NCI-H1417 treated with DMSO at 0.1 percent for 48 hours (cell line): ENCODE measurements at regions not wholly inside any gene's neighbourhood (a gene's known extent, or its start where the extent isn't known, plus 50 kb on each side); places are given as distances from the start of the nearest gene placed in this dataset.

Experiments used
- DNase-seq: peaks from one replicate; lab custom pipeline; 2025; lab: John Stamatoyannopoulos, UW

- DNase-seq: no peak
Measured at GRCh38 chr7:67843001-67843565, 846.5 kb downstream of the TYW1 start.

DNA sequence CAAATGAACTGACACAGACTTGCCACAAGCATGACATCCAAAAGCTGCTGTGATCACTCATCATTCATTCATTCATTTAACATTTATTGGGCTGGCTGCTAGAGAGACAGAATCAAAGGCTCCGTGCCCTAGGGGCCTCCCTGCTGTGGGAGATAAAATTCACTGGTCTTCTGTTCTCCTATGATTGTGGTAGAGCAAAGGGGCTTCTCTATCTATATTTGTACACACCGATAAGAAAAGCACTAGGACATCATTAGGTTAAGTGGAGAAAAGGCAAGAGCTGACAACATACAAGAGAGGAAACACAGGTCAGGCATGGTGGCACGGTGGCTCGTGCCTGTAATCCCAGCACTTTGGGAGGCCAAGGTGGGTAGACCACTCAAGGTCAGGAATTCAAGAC lies 847.0 kb downstream of the TYW1 start:
- no peak for DNase-seq

GRCh38 chr7:67847092-67847787 lies 850.6 kb downstream of the TYW1 start:
- no peak for DNase-seq

DNA sequence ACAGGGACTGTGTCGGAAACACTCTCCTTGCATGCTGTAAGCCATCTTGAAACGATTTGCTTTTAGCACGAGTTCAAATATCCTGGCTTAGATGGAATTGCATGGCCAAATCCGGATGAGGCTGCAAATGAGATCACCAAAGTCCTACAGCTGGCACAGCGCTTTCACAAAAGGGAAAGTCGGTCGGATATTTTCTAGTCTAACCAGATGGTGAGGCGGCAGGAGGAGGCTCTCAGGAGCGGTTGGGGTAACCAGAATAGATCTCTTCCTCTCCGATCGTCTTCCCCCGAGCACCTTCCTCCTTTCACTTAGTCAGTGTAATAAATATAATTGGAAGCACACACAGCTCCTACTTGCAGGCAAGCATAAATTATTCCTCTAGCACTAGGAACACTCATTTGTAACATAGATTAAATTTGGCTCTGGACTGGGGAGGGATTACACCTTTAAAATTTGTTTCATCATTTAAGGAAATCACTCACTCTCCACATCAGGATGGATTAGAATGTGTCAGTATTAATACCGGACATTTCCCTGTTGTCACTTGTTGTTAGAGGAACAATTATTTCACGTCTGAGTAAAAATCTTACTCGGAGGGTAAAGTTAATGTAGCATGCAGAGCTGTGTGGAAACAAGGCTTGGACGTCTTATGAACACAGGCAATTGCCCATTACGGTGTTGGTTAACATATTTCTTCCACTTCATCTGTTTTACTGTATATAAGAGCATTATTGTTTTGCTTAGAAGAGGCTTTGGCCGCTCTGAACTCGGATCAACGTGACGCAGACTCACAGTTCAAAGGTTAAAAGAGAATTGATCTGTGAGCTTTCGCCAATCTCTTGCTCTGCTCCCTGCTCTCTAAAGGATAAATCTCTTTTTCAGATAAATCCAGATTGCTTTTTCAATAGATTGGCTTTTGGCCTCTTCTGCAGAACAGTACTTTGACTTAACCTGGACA lies 857.9 kb downstream of the TYW1 start:
- DNase-seq: no peak

GRCh38 chr7:67855322-67855721 lies 858.7 kb downstream of the TYW1 start:
- no peak for DNase-seq

DNA sequence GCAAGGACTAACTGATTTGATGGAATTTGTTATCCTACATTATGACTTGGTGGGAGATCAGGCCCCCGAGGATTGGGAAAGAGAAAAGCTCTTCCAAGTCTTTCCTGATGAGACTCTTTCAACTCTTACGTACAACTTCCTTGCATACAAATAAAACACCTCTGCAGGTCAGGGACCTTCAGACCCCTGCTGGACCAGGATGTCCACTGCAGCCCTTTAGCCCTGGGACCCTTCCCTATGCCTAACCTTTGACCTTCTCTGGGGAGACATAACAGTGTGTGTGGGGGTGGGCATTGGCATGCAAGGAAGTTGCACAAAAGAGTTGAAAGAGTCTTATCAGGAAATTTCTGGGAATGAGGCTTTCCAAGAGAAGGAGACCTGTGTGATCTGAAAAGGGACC lies 859.4 kb downstream of the TYW1 start:
- DNase-seq: no peak

DNA sequence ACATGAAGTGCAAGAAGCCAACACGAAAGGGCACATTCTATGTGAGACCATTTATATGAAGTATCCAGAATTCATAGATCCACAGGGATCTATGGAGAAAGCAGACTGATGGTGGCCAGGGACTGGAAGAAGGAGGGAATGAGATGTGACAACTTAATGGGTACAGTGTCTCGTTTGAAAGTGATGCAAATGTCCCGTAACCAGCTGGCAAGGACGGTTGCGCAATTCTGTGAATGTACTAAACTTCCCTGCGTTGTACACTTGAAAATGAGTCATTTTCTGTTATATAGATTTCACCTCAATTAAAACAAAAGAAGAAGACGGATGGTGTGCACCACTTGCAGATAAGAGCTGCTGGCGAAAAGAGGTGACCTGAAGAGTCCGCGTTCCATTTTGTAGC lies 861.1 kb downstream of the TYW1 start:
- no peak for DNase-seq

- no peak for DNase-seq
Measured at GRCh38 chr7:67858931-67859330, 862.3 kb downstream of the TYW1 start.

- no peak for DNase-seq
Measured at GRCh38 chr7:67863911-67864310, 867.3 kb downstream of the TYW1 start.

DNA sequence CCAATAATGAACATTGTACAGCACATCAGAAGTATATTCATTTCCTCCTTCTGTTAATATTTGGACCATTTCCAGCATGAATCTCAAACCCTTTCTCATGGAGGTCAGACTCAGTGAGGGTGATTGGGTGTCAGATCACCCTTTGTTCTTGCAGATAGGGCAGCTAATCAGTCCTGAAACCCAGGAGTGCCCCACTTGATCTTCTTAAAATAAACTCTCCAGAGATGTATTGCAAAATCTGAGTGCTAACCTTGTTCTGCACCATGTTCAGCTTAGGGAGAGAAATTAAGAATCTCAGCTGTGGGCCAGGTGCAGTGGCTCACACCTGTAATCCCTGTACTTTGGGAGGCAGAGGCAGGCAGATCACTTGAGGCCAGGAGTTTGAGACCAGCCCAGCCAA lies 869.4 kb downstream of the TYW1 start:
- DNase-seq: no peak

- DNase-seq: no peak
Measured at GRCh38 chr7:67866812-67867211, 870.2 kb downstream of the TYW1 start.

GRCh38 chr7:67870396-67870795 lies 873.8 kb downstream of the TYW1 start:
- DNase-seq: no peak

- DNase-seq: no peak
Measured at GRCh38 chr7:67875558-67875957, 878.9 kb downstream of the TYW1 start.

DNA sequence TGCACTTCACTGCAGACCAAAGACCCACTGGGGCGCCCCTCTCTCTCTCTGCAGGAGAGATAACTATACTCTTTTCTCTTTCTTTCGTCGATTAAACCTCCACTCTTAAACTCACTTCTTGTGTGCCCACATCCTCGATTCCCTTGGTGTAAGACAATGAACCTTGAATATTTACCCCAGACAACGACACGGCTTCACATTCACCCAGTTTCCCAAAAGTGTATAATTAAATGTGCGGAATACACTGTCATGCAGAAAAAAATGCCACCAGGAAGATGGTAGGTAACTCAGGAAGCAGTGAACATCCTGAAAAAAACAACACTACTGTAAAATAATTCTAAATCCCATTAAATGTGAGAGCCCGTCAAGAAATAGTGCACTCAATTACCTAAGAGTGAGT lies 882.2 kb downstream of the TYW1 start:
- no peak for DNase-seq

- DNase-seq: no peak
Measured at GRCh38 chr7:67882843-67883242, 886.2 kb downstream of the TYW1 start.

DNA sequence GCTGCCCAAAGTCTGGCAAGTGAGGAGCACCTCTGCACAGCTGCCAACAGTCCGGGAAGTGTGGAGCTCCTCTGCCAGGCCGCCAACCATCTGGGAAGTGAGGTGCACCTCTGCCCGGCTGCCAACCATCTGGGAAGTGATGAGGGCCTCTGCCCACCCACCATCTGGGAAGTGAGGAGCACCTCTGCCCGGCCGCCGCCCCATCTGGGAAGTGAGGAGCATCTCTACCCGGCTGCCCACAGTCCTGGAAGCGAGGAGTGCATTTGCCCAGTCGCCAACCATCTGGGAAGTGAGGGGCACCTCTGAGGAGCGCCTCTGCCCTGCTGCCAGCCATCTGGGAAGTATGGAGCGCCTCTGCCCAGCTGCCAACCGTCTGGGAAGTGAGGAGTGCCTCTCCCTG lies 893.7 kb downstream of the TYW1 start:
- DNase-seq: no peak

DNA sequence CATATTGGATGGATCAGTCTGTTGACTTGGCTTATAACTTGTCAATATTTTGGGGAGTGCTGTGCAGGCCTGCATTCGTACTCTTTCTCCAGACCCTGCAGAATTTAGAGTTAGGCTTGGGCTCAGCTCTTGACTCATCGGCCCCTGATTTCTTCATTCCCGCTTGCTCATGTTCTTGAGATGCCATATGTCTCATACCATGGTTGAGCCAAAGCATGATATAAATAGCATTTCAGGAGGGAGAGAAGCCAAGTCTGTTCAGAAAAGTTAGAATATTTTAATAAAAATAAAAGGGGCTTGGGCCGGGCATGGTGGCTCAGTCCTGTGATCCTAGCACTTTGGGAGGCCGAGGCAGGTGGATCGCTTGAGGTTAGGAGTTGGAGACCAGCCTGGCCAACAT lies 898.1 kb downstream of the TYW1 start:
- no peak for DNase-seq

- DNase-seq: no peak
Measured at GRCh38 chr7:67896721-67897120, 900.1 kb downstream of the TYW1 start.

DNA sequence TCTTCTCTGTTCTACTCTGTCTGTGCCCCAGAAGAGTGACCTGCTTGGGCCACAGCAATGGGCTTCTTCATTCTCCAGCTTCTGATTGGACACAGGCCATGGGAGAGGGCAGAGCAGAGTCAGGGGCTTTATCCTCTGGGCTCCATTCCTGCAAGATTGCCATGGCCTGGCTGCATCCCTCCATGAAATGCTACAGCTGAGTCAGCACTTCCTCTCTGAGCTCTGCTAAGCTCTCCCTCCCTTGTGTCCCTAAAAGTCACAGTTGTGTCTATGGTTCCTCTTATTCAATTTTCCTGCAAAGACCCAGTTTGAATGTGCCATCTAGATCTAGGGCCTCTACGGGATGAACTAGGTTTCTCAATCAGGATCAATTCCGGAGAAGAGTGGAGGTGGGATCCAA lies 903.8 kb downstream of the TYW1 start:
- no peak for DNase-seq

DNA sequence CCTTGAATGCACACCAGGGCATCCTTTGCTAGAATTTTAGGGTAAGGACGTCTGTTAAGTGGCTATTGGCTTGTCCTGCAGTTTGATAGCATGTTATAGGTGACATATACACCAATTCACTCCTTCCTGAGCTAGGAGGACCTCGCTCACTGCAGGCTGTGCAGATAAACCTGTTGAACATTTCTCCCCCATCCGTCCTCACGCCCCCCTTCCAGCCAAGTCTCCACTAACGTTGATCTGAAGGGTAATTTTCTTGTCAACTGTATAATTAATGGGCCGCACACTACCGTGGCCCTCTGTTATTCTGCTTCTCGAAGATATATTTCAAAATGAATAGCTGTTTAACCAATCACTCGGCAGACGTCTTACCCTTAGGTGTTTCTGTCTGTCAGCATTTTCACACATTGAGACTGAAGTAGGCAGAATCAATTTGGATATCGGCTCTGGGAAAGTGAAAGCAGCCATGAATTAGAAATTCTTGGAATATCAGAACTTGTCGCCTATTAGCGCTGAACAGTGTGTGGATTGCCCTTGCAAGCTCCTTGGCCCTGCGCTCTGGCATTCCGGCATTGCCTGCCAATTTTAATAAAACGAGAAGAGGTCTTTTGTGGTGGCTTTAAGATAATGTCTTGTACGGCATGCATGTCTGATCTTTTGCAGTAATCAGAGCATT lies 905.3 kb downstream of the TYW1 start:
- DNase-seq: no peak

- DNase-seq: no peak
Measured at GRCh38 chr7:67907792-67908191, 911.2 kb downstream of the TYW1 start.

- no peak for DNase-seq
Measured at GRCh38 chr7:67912437-67912836, 915.8 kb downstream of the TYW1 start.

DNA sequence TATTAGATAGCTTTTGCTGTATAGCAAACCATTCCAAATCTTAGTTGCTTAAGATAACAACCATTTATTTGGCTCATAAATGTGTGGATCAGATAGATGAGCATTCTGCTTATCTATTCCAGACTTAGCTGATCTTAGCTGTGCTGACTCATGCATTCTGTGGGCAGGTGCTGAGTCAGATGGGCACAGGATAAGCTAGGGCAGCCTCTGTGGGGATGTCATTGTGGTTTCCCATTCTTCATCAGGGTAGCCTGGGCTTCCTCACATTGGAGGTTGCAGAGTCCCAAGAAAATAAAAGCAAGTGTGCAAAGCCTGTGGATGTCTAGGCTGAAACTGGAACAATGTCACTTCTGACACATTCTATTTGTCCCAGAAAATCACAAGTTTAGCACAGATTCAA lies 917.0 kb downstream of the TYW1 start:
- DNase-seq: no peak
